ENCODE measurements at regions not wholly inside any gene's neighbourhood (a gene's known extent, or its start where the extent isn't known, plus 50 kb on each side); places are given as distances from the start of the nearest gene placed in this dataset.

- ChIA-PET CTCF (no interaction called here), POLR2A (no interaction called here)
Measured at GRCh38 chr5:18023275-18023674, 389.0 kb downstream of the TAF11L14 start.

GRCh38 chr5:18023986-18024385 is 389.7 kb downstream of the TAF11L14 start:
- CTCF ChIA-PET = interaction anchor here (0.7 kb wide), 2 partner anchors 83 to 258 kb away, joined by 4 to 10 read pairs; no protein-coding TSS in a partner anchor
- POLR2A ChIA-PET = no interaction called here

GRCh38 chr5:18024542-18024941 is 390.3 kb downstream of the TAF11L14 start:
- ChIA-PET POLR2A (no interaction called here), CTCF (interaction anchor here (0.7 kb wide), 1 partner anchor 84 kb away, joined by 4 read pairs; no protein-coding TSS in a partner anchor)

- POLR2A ChIA-PET = no interaction called here
- CTCF ChIA-PET = no interaction called here
Measured at GRCh38 chr5:18027241-18027867, 393.1 kb downstream of the TAF11L14 start.

GRCh38 chr5:18028036-18028435 is 393.8 kb downstream of the TAF11L14 start:
- ChIA-PET POLR2A (no interaction called here), CTCF (no interaction called here)

- CTCF ChIA-PET = no interaction called here
- POLR2A ChIA-PET = no interaction called here
Measured at GRCh38 chr5:18032744-18033143, 398.5 kb downstream of the TAF11L14 start.

GRCh38 chr5:18036531-18036930 is 402.3 kb downstream of the TAF11L14 start:
- POLR2A ChIA-PET = no interaction called here
- CTCF ChIA-PET = no interaction called here

- ChIA-PET POLR2A (no interaction called here), CTCF (no interaction called here)
Measured at GRCh38 chr5:18037718-18038117, 403.5 kb downstream of the TAF11L14 start.

- POLR2A ChIA-PET = no interaction called here
Measured at GRCh38 chr5:18043344-18043743, 409.1 kb downstream of the TAF11L14 start.

GRCh38 chr5:18048449-18048848 is 414.2 kb downstream of the TAF11L14 start:
- CTCF ChIA-PET = interaction anchor here (1.0 kb wide), 1 partner anchor 9 kb away, joined by 3 read pairs; no protein-coding TSS in a partner anchor
- POLR2A ChIA-PET = no interaction called here

More at GRCh38 chr5:18043344-18043743, 409.1 kb downstream of the TAF11L14 start:
- CTCF ChIA-PET = no interaction called here

- POLR2A ChIA-PET = no interaction called here
Measured at GRCh38 chr5:18050345-18050744, 416.1 kb downstream of the TAF11L14 start.

GRCh38 chr5:18050776-18051175 is 416.5 kb downstream of the TAF11L14 start:
- ChIA-PET CTCF (no interaction called here), POLR2A (no interaction called here)

More at GRCh38 chr5:18050345-18050744, 416.1 kb downstream of the TAF11L14 start:
- CTCF ChIA-PET = no interaction called here

GRCh38 chr5:18051953-18052352 is 417.7 kb downstream of the TAF11L14 start:
- CTCF ChIA-PET = no interaction called here
- POLR2A ChIA-PET = no interaction called here

GRCh38 chr5:18052569-18052968 is 418.3 kb downstream of the TAF11L14 start:
- ChIA-PET POLR2A (no interaction called here), CTCF (no interaction called here)

- CTCF ChIA-PET = no interaction called here
- POLR2A ChIA-PET = no interaction called here
Measured at GRCh38 chr5:18057725-18058124, 423.5 kb downstream of the TAF11L14 start.

GRCh38 chr5:18067615-18068014 is 433.4 kb downstream of the TAF11L14 start:
- POLR2A ChIA-PET = no interaction called here
- CTCF ChIA-PET = no interaction called here

GRCh38 chr5:18068826-18069225 is 434.6 kb downstream of the TAF11L14 start:
- ChIA-PET POLR2A (no interaction called here), CTCF (no interaction called here)

GRCh38 chr5:18069790-18070189 is 435.5 kb downstream of the TAF11L14 start:
- CTCF ChIA-PET = no interaction called here
- POLR2A ChIA-PET = no interaction called here

- POLR2A ChIA-PET = no interaction called here
- CTCF ChIA-PET = no interaction called here
Measured at GRCh38 chr5:18072600-18072999, 438.3 kb downstream of the TAF11L14 start.

GRCh38 chr5:18074961-18075360 is 440.7 kb downstream of the TAF11L14 start:
- ChIA-PET CTCF (no interaction called here), POLR2A (no interaction called here)

- ChIA-PET POLR2A (no interaction called here), CTCF (no interaction called here)
Measured at GRCh38 chr5:18078157-18078556, 443.9 kb downstream of the TAF11L14 start.

- POLR2A ChIA-PET = no interaction called here
Measured at GRCh38 chr5:18079831-18080230, 445.6 kb downstream of the TAF11L14 start.

More at GRCh38 chr5:18079831-18080230, 445.6 kb downstream of the TAF11L14 start:
- CTCF ChIA-PET = no interaction called here

Data from activated CD8-positive, alpha-beta memory T cell treated with anti-CD3 and anti-CD28 coated beads for 36 hours (primary cell).